Aorta (tissue), 5 donors: ENCODE measurements at regions not wholly inside any gene's neighbourhood (a gene's known extent, or its start where the extent isn't known, plus 50 kb on each side); places are given as distances from the start of the nearest gene placed in this dataset.
A peak's percentile ranks its signal among the peaks of the same experiment; 100 is the strongest.

Experiments used
- ATAC-seq: fragments of 200-7000 bp; cut with Tn5 transposase; one replicate; pipeline ENCODE4 v1.9.1; 2022; ENCODE audit warnings: moderate library complexity; ENCODE audit not compliant: low FRiP score
- DNase-seq, 2 donors: peaks; one replicate each; pipeline ENCODE4 v3.0.0-alpha.2; 2020
- H3K27ac ChIP-seq, 2 donors: one replicate each; pipeline ENCODE4 v1.5.1; 2013; ENCODE audit warnings: low read length in 2 of 2, mild to moderate bottlenecking in 2 of 2, moderate library complexity in 2 of 2, control low read depth in 1 of 2, inconsistent platforms in 1 of 2, low read depth in 1 of 2
- H3K27me3 ChIP-seq, 2 donors: one replicate each; pipeline ENCODE4 v1.6.1; 2013; ENCODE audit warnings: control low read depth in 1 of 2, low read length in 1 of 2, mild to moderate bottlenecking in 1 of 2, moderate library complexity in 1 of 2; ENCODE audit not compliant: insufficient read depth in 2 of 2, control insufficient read depth in 1 of 2
- H3K36me3 ChIP-seq, 2 donors: one replicate each; pipeline ENCODE4 v1.6.1; 2013; ENCODE audit warnings: control low read depth in 1 of 2, low read length in 1 of 2, mild to moderate bottlenecking in 1 of 2; ENCODE audit not compliant: insufficient read depth in 2 of 2, control insufficient read depth in 1 of 2
- H3K4me1 ChIP-seq, 2 donors: one replicate each; pipeline ENCODE4 v1.6.1; 2013; ENCODE audit warnings: low read length in 2 of 2, control low read depth in 1 of 2, mild to moderate bottlenecking in 1 of 2, moderate library complexity in 1 of 2; ENCODE audit not compliant: insufficient read depth in 2 of 2, control insufficient read depth in 1 of 2
- H3K4me3 ChIP-seq, 2 donors: one replicate each; pipeline ENCODE4 v1.5.1; 2013; ENCODE audit warnings: low read length in 2 of 2, control low read depth in 1 of 2, mild to moderate bottlenecking in 1 of 2
- H3K9me3 ChIP-seq: one replicate; pipeline ENCODE4 v1.6.1; 2013; ENCODE audit warnings: mild to moderate bottlenecking, low read length; ENCODE audit not compliant: control insufficient read depth
- WGBS, 2 donors: extraction: QIAGEN DNeasy Blood & Tissue Kit; methylation state at CpG; one replicate each; pipeline ENCODE4 v1.1.7; 2013; 5-methylcytosine and 5-hydroxymethylcytosine counted together
- intact Hi-C, 2 donors: fragments of 100-400 bp; cut with DNase I; formaldehyde crosslinking; loops; one replicate each; pipeline versions ENCODE4 v1.14.2 to v1.15.0; 2022
- donor health status: healthy with polysubstance abuse.
- donor health status: Bipolar disorder and iron deficiency.
- donor health status: DM: no; HTN: no; CAD: no.
- donor health status: DM: no; HTN: no; CAD: no.
- donor health status: DM: yes; HTN: yes; CAD: no.

DNA sequence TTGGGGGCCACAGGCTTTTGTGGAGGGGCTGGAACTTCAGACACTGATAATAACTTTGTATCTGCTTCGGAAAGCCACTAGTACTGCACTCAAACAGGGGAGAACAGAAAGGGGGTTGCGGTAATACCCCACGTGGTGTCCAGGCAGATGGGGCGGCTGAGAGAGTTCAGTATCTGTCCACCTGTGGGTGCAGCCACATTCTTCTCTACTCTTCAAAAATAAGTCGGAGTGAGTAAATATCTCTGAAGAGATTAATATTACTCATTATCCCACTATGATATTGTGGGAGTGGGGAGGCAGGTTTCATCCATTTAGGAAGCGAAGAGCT is 102.1 kb upstream of the SSBP2 start:
- no peak for DNase-seq
- WGBS, 2 donors, result 71 to 80% methylated on average over 6 of the region's 6 CpGs
- no peaks in the 10 kb centered on the region for H3K36me3 ChIP-seq
- H3K4me1 ChIP-seq, result peaks cover 5 to 12% of the 10 kb centered on the region in 2 donors
- H3K9me3 ChIP-seq, result no peaks in the 10 kb centered on the region
- no peaks in the 10 kb centered on the region for H3K27me3 ChIP-seq
- ATAC-seq, result no peak
- peak overlapping the region in 1 of 2 donors; percentile 47 for H3K4me3 ChIP-seq
- intact Hi-C loops, result loop anchor here (5.0 to 10.0 kb wide), 6 partner anchors 119 to 618 kb away; partner anchors contain the start of genes ATG10 (in 1 of the 2) and CKMT2 (in 1 of the 2)
- peak overlapping the region; percentile 44 to 81 for H3K27ac ChIP-seq

DNA sequence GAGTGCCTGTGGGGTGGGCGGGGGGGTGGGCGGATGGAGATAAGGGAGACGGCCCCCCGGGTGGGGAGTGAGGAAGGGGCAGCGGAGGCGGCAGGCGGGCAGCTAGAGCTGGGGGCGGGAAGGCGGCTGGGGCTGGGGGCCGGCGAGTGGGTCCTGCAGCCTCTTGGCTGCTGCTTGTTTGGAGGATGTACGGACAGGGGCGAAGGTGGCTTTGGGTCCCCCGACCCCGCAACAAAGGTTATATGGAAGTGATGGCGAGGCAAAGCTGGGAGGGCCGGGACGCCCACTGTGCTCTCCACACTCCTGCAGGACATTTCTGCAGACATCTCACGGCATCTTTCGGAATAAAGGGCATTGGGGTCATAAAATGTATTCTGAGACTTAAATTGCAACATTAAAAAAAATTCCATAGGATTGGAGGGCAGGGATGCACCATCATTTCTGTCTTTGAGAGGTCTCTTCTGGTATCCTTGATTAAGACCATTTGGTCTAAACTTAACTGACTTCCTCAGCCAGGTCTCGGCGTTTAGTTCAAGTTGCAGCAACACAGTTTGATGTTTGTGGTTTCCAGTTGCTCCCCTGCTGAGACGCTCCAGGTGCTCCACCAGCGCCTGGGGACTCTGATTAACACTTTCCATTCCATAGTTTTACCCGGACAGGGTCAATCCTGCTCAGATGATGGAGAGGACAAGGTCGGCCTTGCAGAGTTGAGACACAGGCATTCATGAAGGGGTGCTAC is 101.6 kb upstream of the SSBP2 start:
- 6 to 7% methylated on average over 22 to 26 of the region's 26 CpGs for WGBS, 2 donors
- intact Hi-C loops, result loop anchor here (5.0 to 10.0 kb wide), 6 partner anchors 120 to 618 kb away; partner anchors contain the start of genes ATG10 (in 1 of the 2) and CKMT2 (in 1 of the 2)
- H3K4me3 ChIP-seq, result peak overlapping the region; percentile 47 to 81
- H3K27me3 ChIP-seq, result no peaks in the 10 kb centered on the region
- ATAC-seq, result no peak
- peak; percentile 43 to 79 for DNase-seq
- peaks cover 5 to 12% of the 10 kb centered on the region in 2 donors for H3K4me1 ChIP-seq
- peak overlapping the region; percentile 44 to 81 for H3K27ac ChIP-seq
- no peaks in the 10 kb centered on the region for H3K9me3 ChIP-seq
- H3K36me3 ChIP-seq, result no peaks in the 10 kb centered on the region

DNA sequence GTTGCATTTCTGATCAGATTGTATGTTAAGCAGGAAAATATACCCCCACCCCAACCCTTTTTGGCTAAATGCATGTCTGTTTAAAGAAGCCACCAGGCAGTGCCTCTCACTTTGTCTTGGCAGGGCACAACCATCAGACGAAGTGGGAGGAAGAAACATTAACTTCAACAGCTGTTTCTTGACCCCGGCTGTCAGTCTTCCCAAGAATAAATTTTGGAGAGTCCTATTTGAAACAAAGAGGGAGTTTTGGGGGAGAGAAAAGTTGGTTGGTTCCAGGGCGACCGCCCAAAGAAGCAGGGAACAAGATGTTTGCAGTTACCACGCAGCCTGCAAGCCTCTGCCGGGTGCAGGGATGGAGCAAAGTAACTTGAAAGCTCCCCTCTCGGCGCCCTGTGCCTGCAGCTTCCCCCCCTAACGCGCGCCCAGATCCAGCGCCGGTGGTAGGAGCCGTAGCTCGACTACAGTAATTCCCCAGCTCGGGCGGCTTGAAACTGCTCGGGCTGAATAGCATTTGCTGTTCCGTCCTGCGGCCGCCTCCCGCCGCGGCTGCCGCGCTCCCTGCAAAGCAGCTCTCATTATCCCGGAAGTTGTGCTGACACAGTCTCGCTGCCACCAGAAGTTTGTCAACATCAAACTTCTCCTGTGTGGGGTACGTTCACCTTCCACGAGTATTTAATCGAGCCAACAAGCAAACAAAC is 100.7 kb upstream of the SSBP2 start:
- peak; percentile 98 for DNase-seq
- H3K9me3 ChIP-seq, result no peaks in the 10 kb centered on the region
- intact Hi-C loops, result loop anchor here (1.0 to 10.0 kb wide), 9 partner anchors 63 to 617 kb away; partner anchors contain the start of genes SSBP2 (in 2 of the 2), ATG10 (in 1 of the 2) and CKMT2 (in 1 of the 2)
- ATAC-seq, result peak; percentile 98
- peak overlapping the region; percentile 47 to 81 for H3K4me3 ChIP-seq
- peaks cover 5 to 12% of the 10 kb centered on the region in 2 donors for H3K4me1 ChIP-seq
- WGBS, 2 donors, result 0 to 1% methylated on average over 31 of the region's 31 CpGs
- H3K36me3 ChIP-seq, result no peaks in the 10 kb centered on the region
- no peaks in the 10 kb centered on the region for H3K27me3 ChIP-seq
- peak overlapping the region; percentile 73 to 94 for H3K27ac ChIP-seq

DNA sequence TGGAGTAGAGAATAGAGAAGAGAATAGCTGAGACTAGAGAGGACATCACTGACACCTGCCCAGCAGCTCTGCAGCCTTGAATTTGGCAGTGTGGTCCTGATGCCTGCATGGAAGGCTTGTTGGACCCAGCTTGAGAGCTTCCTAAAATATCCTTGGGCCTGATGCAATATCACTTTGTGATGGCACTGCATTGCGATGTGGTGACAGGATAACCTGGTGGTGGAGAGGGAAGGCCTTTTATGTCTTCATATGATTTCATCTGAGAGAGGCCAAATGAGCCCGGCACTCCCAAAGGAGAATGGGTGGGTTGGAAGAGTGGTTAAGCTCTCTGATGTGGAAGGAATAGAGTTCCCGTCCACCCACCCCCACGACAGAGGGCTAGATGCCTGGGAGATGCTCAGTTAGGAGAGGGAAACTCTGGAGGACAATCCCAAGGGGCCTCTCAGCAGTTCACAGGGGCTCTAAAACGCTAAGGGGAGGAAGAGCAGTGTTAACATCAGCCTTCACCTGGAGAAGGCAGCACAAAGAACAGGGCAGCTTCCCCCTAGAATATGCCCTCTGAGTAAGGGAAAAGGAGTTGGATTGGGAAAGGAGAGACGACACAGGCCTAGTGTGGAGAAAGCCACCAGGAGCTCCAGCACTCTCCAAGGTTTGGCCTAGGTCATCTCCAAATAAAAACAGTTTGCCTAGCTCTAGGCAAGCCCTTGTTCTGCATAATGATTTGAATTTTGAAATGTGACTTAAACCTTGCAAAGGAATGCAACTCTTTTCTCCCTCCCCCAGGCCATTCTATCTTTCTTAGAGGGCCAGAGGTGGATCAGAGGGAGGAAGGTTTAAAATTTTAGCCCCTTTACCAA is 99.8 kb upstream of the SSBP2 start:
- no peak overlapping the region for H3K4me3 ChIP-seq
- H3K36me3 ChIP-seq, result no peaks in the 10 kb centered on the region
- H3K27ac ChIP-seq, result peak overlapping the region; percentile 73 to 94
- H3K9me3 ChIP-seq, result no peaks in the 10 kb centered on the region
- ATAC-seq (peak; percentile 8), DNase-seq (no peak)
- intact Hi-C loops, result loop anchor here (1.0 to 10.0 kb wide), 9 partner anchors 62 to 616 kb away; partner anchors contain the start of genes SSBP2 (in 2 of the 2), ATG10 (in 1 of the 2) and CKMT2 (in 1 of the 2)
- no peaks in the 10 kb centered on the region for H3K27me3 ChIP-seq
- 37 to 44% methylated on average over 6 of the region's 6 CpGs for WGBS, 2 donors
- peaks cover 5 to 12% of the 10 kb centered on the region in 2 donors for H3K4me1 ChIP-seq

DNA sequence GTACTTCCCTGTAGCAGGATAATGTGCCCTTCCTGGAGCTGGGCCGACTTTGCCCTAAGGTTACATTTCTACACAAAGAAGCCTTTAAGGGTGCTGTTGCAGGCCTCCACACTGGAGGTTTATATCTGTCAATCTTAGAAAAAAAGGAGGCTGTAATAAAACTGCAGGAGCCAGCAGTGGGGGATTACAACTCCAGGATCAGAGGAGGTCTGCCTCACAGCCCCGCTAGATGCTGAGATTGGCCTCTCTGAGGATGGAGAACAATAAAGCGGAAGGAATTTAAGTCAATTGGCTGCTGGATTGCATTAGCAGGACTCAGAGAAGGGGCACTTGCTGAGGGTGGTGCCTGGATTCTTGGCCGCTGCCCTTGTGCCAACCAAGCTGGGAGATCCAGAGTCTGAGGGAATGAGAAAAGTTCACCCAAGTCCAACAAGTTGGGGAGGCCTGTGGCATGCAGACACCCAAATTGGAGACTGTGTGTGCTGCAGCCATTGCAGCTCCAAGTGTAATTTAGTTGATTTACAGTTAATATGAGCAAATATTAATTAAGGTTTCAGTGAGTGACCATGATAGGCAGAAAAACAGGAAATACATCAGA is 99.0 kb upstream of the SSBP2 start:
- peaks cover 5 to 12% of the 10 kb centered on the region in 2 donors for H3K4me1 ChIP-seq
- H3K27me3 ChIP-seq, result no peaks in the 10 kb centered on the region
- no peak for ATAC-seq
- H3K27ac ChIP-seq, result peak overlapping the region; percentile 77 to 94
- intact Hi-C loops, result loop anchor here (2.0 to 10.0 kb wide), 7 partner anchors 122 to 615 kb away; partner anchors contain the start of genes ATG10 (in 1 of the 2) and CKMT2 (in 1 of the 2)
- DNase-seq, result no peak
- no peak overlapping the region for H3K4me3 ChIP-seq
- 35 to 39% methylated on average over 4 of the region's 4 CpGs for WGBS, 2 donors
- no peaks in the 10 kb centered on the region for H3K36me3 ChIP-seq
- no peaks in the 10 kb centered on the region for H3K9me3 ChIP-seq

DNA sequence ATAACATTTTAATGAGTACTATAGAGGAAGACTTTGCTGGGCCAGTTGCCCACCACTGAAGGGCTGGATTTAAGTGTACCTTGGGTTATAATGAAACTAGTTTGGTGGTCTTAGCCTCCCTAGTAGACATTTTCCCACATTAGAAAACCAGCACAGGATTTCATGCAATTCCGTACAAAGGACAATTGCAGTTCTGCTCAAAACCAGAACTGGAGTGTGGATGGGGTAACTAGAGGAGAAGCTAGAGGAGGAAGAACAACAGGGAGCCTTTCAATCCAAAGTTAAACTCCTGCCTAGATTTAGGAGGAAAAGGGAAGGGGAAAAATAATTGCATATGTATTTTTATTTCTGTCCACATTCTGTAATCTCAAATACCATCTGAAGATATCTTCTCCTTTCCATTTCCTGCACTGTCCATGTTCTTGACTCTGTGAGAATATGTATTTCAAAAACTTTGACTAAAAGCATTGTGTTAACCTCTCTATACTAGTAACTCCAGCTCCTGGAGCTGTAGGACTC is 97.5 kb upstream of the SSBP2 start:
- no peak overlapping the region for H3K27ac ChIP-seq
- intact Hi-C loops, result no loop called here
- no peaks in the 10 kb centered on the region for H3K27me3 ChIP-seq
- H3K36me3 ChIP-seq, result no peaks in the 10 kb centered on the region
- H3K9me3 ChIP-seq, result no peaks in the 10 kb centered on the region
- peaks cover 5 to 12% of the 10 kb centered on the region in 2 donors for H3K4me1 ChIP-seq
- DNase-seq (no peak), ATAC-seq (no peak)
- 26 to 29% methylated on average over 1 of the region's 1 CpG for WGBS, 2 donors
- no peak overlapping the region for H3K4me3 ChIP-seq

DNA sequence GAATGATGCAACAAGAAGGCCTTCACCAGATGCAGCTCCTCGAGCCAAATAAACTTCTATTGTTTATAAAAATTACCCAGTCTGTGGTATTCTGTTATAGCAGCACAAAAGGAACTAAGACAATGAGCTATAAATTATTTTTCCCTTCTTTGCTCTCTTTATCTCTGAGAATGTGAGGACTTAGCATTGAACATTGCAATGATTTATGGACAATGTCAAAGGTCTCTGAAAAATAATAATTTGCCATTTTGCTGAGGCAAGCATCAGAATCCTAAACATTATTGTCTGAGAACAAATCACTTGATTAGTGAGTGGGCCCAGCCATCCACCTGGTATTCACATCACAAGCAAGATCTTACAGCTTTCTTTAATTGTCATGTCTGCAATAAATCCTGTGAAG is 95.4 kb upstream of the SSBP2 start:
- Histone ChIP-seq H3K36me3 (no peaks in the 10 kb centered on the region), H3K4me1 (peaks cover 5 to 12% of the 10 kb centered on the region in 2 donors), H3K9me3 (no peaks in the 10 kb centered on the region), H3K27me3 (no peaks in the 10 kb centered on the region), H3K4me3 (no peak overlapping the region), H3K27ac (no peak overlapping the region)
- DNase-seq (no peak), ATAC-seq (no peak)
- intact Hi-C loops, result no loop called here
- WGBS, 2 donors, result 81 to 88% methylated on average over 1 of the region's 1 CpG

DNA sequence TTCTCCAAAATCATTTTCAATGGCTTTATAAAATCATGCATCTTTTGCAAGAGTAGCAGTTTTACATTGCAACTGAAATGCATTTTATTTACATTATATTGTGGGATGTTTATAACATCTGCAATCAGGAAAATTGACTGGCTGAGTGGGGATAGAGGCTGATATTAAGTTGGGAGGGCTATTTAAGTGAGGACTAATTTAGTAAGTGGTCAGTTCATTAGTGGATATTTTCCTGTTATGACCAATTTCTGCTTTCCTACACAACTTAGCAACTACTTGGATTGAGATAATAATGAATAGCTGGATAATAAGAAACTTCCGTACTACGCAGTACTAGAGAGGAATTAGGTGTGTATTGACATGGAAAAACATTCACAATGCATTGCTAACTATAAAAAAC is 92.9 kb upstream of the SSBP2 start:
- WGBS, 2 donors, result 98 to 99% methylated on average over 2 of the region's 2 CpGs
- no peak for DNase-seq
- Histone ChIP-seq H3K4me3 (no peak overlapping the region), H3K27me3 (no peaks in the 10 kb centered on the region), H3K9me3 (no peaks in the 10 kb centered on the region), H3K27ac (no peak overlapping the region), H3K36me3 (no peaks in the 10 kb centered on the region), H3K4me1 (no peaks in the 10 kb centered on the region)
- no peak for ATAC-seq
- intact Hi-C loops, result no loop called here
